SK-N-SH (cell line): ENCODE measurements at regions not wholly inside any gene's neighbourhood (a gene's known extent, or its start where the extent isn't known, plus 50 kb on each side); places are given as distances from the start of the nearest gene placed in this dataset.

Experiments used
- CTCF ChIA-PET: fragments of 300-600, 350-600 bp; formaldehyde crosslinking; extraction: SDS; loops from one replicate; lab custom pipeline; 2021; lab: Yijun Ruan, JAX
- POLR2A ChIA-PET: fragments of 350-600 bp; sonication (Branson Sonifier 250); formaldehyde crosslinking; extraction: SDS; loops from one replicate; lab custom pipeline; 2020; ENCODE audit warnings: antibody characterized with exemption, inconsistent platforms; lab: Yijun Ruan, JAX
- DNase-seq: peaks from one replicate; pipeline ENCODE4 v3.0.0; 2012
- H2AFZ ChIP-seq: fragments of 200-600 bp; sonication (generic); 2 replicates; pipeline ENCODE4 v1.8.1; 2016; ENCODE audit warnings: antibody characterized with exemption, mild to moderate bottlenecking, low read depth
- H3F3A ChIP-seq: fragments of 200-600 bp; sonication (generic); replicated peaks from 2 replicates; pipeline ENCODE3; 2016; ENCODE audit warnings: antibody characterized with exemption, mild to moderate bottlenecking; ENCODE audit not compliant: insufficient read depth
- H3K27ac ChIP-seq, 2 experiments: fragments of 200-500 bp in 1 of 2; fragments of 200-600 bp in 1 of 2; sonication (Bioruptor generic) in 1 of 2; sonication (generic), shearing (Covaris generic) in 1 of 2; 2 replicates each; pipeline versions ENCODE4 v1.5.1 to v1.6.1; 2014 to 2016; ENCODE audit warnings: low read depth in 2 of 2, inconsistent platforms in 1 of 2, low read length in 1 of 2, mild to moderate bottlenecking in 1 of 2, mixed read lengths in 1 of 2
- H3K27me3 ChIP-seq: fragments of 200-600 bp; sonication (generic), shearing (Covaris generic); 2 replicates; pipeline ENCODE4 v1.6.1; 2016; ENCODE audit warnings: mixed run types; ENCODE audit not compliant: insufficient read depth
- H3K36me3 ChIP-seq, 2 experiments: fragments of 200-500 bp in 1 of 2; fragments of 200-600 bp in 1 of 2; sonication (Bioruptor generic) in 1 of 2; sonication (generic) in 1 of 2; replicated peaks in 1 of 2; 2 replicates each; pipeline versions ENCODE3 to v1.5.1; 2014 to 2016; ENCODE audit warnings: low read length in 1 of 2, mild to moderate bottlenecking in 1 of 2; ENCODE audit not compliant: insufficient read depth in 2 of 2, control insufficient read depth in 1 of 2
- H3K4me1 ChIP-seq, 2 experiments: fragments of 200-500 bp in 1 of 2; fragments of 200-600 bp in 1 of 2; sonication (Bioruptor generic) in 1 of 2; sonication (generic), shearing (Covaris generic) in 1 of 2; 2 replicates each; pipeline versions ENCODE4 v1.5.1 to v1.6.1; 2014 to 2016; ENCODE audit warnings: low read depth in 1 of 2, low read length in 1 of 2, mixed run types in 1 of 2; ENCODE audit not compliant: insufficient read depth in 2 of 2, control insufficient read depth in 1 of 2
- H3K4me2 ChIP-seq: fragments of 200-600 bp; sonication (generic), shearing (Covaris generic); 2 replicates; pipeline ENCODE4 v1.6.1; 2017; ENCODE audit warnings: mixed run types
- H3K4me3 ChIP-seq, 2 experiments: fragments of 200-500 bp in 1 of 2; fragments of 200-600 bp in 1 of 2; sonication (Bioruptor generic) in 1 of 2; sonication (generic), shearing (Covaris generic) in 1 of 2; 2 replicates each; pipeline versions ENCODE4 v1.5.1 to v1.8.1; 2014 to 2016; ENCODE audit warnings: low read depth in 2 of 2, inconsistent platforms in 1 of 2, low read length in 1 of 2, mild to moderate bottlenecking in 1 of 2, mixed read lengths in 1 of 2, moderate library complexity in 1 of 2
- H3K79me2 ChIP-seq: fragments of 200-600 bp; sonication (generic); 2 replicates; pipeline ENCODE4 v1.8.1; 2017; ENCODE audit warnings: mild to moderate bottlenecking; ENCODE audit not compliant: insufficient read depth
- H3K9ac ChIP-seq: fragments of 200-600 bp; sonication (generic); 2 replicates; pipeline ENCODE4 v1.6.1; 2017; ENCODE audit warnings: mixed run types
- H3K9me2 ChIP-seq: fragments of 200-600 bp; sonication (generic); 2 replicates; pipeline ENCODE4 v1.6.1; 2017; ENCODE audit warnings: mixed run types
- H3K9me3 ChIP-seq: fragments of 200-600 bp; sonication (generic); 2 replicates; pipeline ENCODE4 v1.6.1; 2017; ENCODE audit warnings: mixed run types, mild to moderate bottlenecking, moderate library complexity
- H4K20me1 ChIP-seq: fragments of 200-600 bp; sonication (generic); 2 replicates; pipeline ENCODE4 v1.6.1; 2017; ENCODE audit warnings: mild to moderate bottlenecking, mixed run types; ENCODE audit not compliant: insufficient read depth
- RCOR1 ChIP-seq: fragments of 150-350 bp; IDR thresholded peaks from 2 replicates; pipeline ENCODE4 v1.6.1; 2017; ENCODE audit warnings: antibody characterized with exemption, low read length
- REST ChIP-seq: IDR thresholded peaks from 2 replicates; pipeline ENCODE4 v1.6.1; 2012; ENCODE audit warnings: mild to moderate bottlenecking, low read depth, low read length, moderate library complexity
- RXRA ChIP-seq: IDR thresholded peaks from 2 replicates; pipeline ENCODE4 v1.4.0; 2012; ENCODE audit warnings: low read depth, mild to moderate bottlenecking, borderline replicate concordance
- TCF12 ChIP-seq: IDR thresholded peaks from 2 replicates; pipeline ENCODE4 v1.4.0; 2012
- WGBS: methylation state at CpG from one replicate; pipeline ENCODE4 v1.1.6; 2017; ENCODE audit warnings: low lambda C conversion rate; 5-methylcytosine and 5-hydroxymethylcytosine counted together

GRCh38 chr17:77771145-77771544, 187.4 kb upstream of the TNRC6C start:
- Histone ChIP-seq H3K4me3 (no peak overlapping the region), H3K4me2 (no peak overlapping the region), H2AFZ (no peak overlapping the region), H3K27me3 (no peaks in the 10 kb centered on the region), H4K20me1 (no peaks in the 10 kb centered on the region), H3K36me3 (no peaks in the 10 kb centered on the region), H3K9ac (no peak overlapping the region), H3K4me1 (peaks cover 0 to 27% of the 10 kb centered on the region in 2 experiments; a peak in 1 of 4 replicates), H3K9me3 (no peaks in the 10 kb centered on the region), H3K9me2 (no peaks in the 10 kb centered on the region), H3K27ac (no peak overlapping the region), H3K79me2 (no peaks in the 10 kb centered on the region), H3F3A (no peaks in the 10 kb centered on the region)
- ChIA-PET CTCF (interaction anchor here (0.7 to 1.6 kb wide), 6 partner anchors 15 to 243 kb away, joined by 3 to 6 read pairs (median 4); no protein-coding TSS in a partner anchor), POLR2A (no interaction called here)
- 90% methylated on average over 14 of the region's 14 CpGs for WGBS
- DNase-seq, result no peak
- no peak for TF ChIP-seq RCOR1
- no peak for TF ChIP-seq TCF12
- TF ChIP-seq RXRA, result no peak

- POLR2A ChIA-PET, result no interaction called here
Measured at GRCh38 chr17:77771587-77771986, 186.9 kb upstream of the TNRC6C start.

More at GRCh38 chr17:77771587-77771986, 186.9 kb upstream of the TNRC6C start:
- DNase-seq, result no peak
- H3K27me3 ChIP-seq, result no peaks in the 10 kb centered on the region
- WGBS, result 90% methylated on average over 9 of the region's 9 CpGs
- H3K4me3 ChIP-seq, result no peak overlapping the region
- TF ChIP-seq REST, result no peak
- no peak for TF ChIP-seq RCOR1
- TF ChIP-seq, all 33 proteins: peak for 0
- Histone ChIP-seq H3K9ac (no peak overlapping the region), H3F3A (no peaks in the 10 kb centered on the region), H3K4me1 (peaks cover 0 to 27% of the 10 kb centered on the region in 2 experiments; a peak in 1 of 4 replicates), H3K9me2 (no peaks in the 10 kb centered on the region), H3K4me2 (no peak overlapping the region), H3K9me3 (no peaks in the 10 kb centered on the region), H3K27ac (no peak overlapping the region), H3K79me2 (no peaks in the 10 kb centered on the region), H3K36me3 (no peaks in the 10 kb centered on the region), H2AFZ (no peak overlapping the region), H4K20me1 (no peaks in the 10 kb centered on the region)
- CTCF ChIA-PET, result interaction anchor here (1.2 to 2.0 kb wide), 3 partner anchors 18 to 229 kb away, joined by 5 to 6 read pairs (median 5); no protein-coding TSS in a partner anchor
